PC-9 (cell line): ENCODE measurements at regions not wholly inside any gene's neighbourhood (a gene's known extent, or its start where the extent isn't known, plus 50 kb on each side); places are given as distances from the start of the nearest gene placed in this dataset.

Experiments
- BruUV-seq: library from RNA; stranded (reverse); fragments of 400-500 nt; replicated peaks from 2 replicates; lab custom pipeline; 2021; lab: Mats Ljungman, UMichigan
- CTCF ChIA-PET: fragments of 300-600 bp; sonication (Branson Sonifier 250); formaldehyde crosslinking; loops from one replicate; lab custom pipeline; 2022; ENCODE audit warnings: antibody characterized with exemption; lab: Charles Lee
- POLR2A ChIA-PET: fragments of 300-600 bp; sonication (Branson Sonifier 250); formaldehyde crosslinking; loops from one replicate; lab custom pipeline; 2022; ENCODE audit warnings: antibody characterized with exemption; ENCODE audit not compliant: unreplicated experiment; lab: Charles Lee
- DNase-seq, 2 experiments: peaks; one replicate each; pipeline versions ENCODE4 v3.0.0 to v3.0.0-alpha.2; 2015 to 2022; ENCODE audit warnings: mixed read lengths in 1 of 2
- H2AFZ ChIP-seq: fragments of 200-600 bp; sonication (generic); 2 replicates; pipeline ENCODE4 v1.8.1; 2017; ENCODE audit warnings: antibody characterized with exemption
- H3F3A ChIP-seq: fragments of 200-600 bp; sonication (generic); 2 replicates; pipeline ENCODE4 v1.8.1; 2017; ENCODE audit warnings: antibody characterized with exemption, mild to moderate bottlenecking, low read depth; ENCODE audit not compliant: insufficient read depth
- H3K27ac ChIP-seq: fragments of 200-600 bp; sonication (generic); 2 replicates; pipeline ENCODE4 v1.6.1; 2016; ENCODE audit warnings: mixed run types
- H3K27me3 ChIP-seq: fragments of 200-600 bp; sonication (generic); 2 replicates; pipeline ENCODE4 v1.6.1; 2016; ENCODE audit warnings: low read depth, mixed run types; ENCODE audit not compliant: insufficient read depth
- H3K36me3 ChIP-seq: fragments of 200-600 bp; sonication (generic); 2 replicates; pipeline ENCODE4 v1.6.1; 2016; ENCODE audit warnings: low read depth, mixed run types
- H3K4me1 ChIP-seq: fragments of 200-600 bp; sonication (generic); replicated peaks from 2 replicates; pipeline ENCODE4 v1.6.1; 2016; ENCODE audit warnings: mixed run types; ENCODE audit not compliant: insufficient read depth
- H3K4me2 ChIP-seq: fragments of 200-600 bp; sonication (generic); 2 replicates; pipeline ENCODE4 v1.6.1; 2017; ENCODE audit warnings: mixed run types
- H3K4me3 ChIP-seq: fragments of 200-600 bp; sonication (generic); 2 replicates; pipeline ENCODE4 v1.6.1; 2016; ENCODE audit warnings: mixed run types
- H3K79me2 ChIP-seq: fragments of 200-600 bp; sonication (generic); 2 replicates; pipeline ENCODE4 v1.6.1; 2017; ENCODE audit warnings: low read depth, mixed run types
- H3K9me2 ChIP-seq: fragments of 200-600 bp; sonication (generic); 2 replicates; pipeline ENCODE4 v1.8.1; 2017; ENCODE audit warnings: mild to moderate bottlenecking; ENCODE audit not compliant: insufficient read depth
- H3K9me3 ChIP-seq: fragments of 200-600 bp; sonication (generic); 2 replicates; pipeline ENCODE4 v1.8.1; 2016; ENCODE audit warnings: low read depth; ENCODE audit not compliant: insufficient read depth
- H4K20me1 ChIP-seq: fragments of 200-600 bp; sonication (generic); 2 replicates; pipeline ENCODE4 v1.8.1; 2017; ENCODE audit not compliant: insufficient read depth
- EZH2 ChIP-seq: fragments of 200-600 bp; sonication (generic); IDR thresholded peaks from 2 replicates; pipeline ENCODE4 v1.8.0; 2017; ENCODE audit warnings: antibody characterized with exemption, low read depth
- intact Hi-C: fragments of 100-400 bp; cut with micrococcal nuclease; formaldehyde crosslinking; loops from one replicate; pipeline ENCODE4 v1.10.0; 2022; ENCODE audit not compliant: unreplicated experiment
- TF ChIP-seq, protein P1 (sequence below): fragments of 200-600 bp; sonication (generic); conservative IDR thresholded peaks from 2 replicates; pipeline ENCODE4 v1.6.1; 2017; ENCODE audit warnings: mixed run types, antibody characterized with exemption, mild to moderate bottlenecking, moderate library complexity

DNA sequence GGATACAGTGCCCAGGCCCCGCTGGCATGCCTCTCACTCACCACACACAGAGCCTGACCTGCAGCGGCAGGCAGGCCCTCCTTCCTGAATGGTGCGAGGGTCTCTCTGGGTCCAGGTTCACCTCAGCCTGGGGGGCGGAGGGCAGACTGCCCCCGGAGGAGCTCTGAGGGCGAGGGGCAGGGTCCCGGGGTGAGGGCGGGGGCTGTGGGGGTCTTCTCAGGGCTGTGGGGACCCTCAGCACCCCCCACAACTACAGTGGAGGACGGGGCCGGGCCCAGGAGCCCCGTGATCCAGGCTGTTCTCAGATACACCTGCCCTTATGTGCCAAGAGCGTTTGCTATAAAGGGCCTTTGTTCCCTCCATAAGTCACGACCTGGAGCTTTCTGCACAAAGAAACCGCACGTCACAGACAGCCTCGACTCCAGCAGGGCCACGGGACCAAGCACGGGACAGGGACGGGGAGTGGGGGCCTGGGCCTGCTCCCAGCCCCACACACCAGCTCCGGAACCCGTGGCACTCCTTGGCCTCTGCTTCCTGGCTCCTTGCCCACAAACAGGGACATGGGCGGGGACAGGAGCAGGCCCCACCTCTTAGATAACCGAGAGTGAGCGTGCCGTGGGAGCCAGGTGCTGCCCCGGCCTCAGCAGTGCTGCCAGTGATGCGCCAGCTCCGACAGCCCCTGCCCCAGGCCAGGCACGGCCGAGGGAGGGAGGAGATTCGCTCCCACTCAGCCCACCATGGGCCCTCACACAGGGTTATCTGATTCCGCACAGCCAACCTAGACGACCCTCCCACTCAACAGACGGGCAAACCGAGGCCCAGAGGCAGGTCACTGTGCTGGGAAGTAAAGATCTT, 101.9 kb downstream of the RFLNA start:
- Histone ChIP-seq H3K9me3 (no peaks in the 10 kb centered on the region), H4K20me1 (0 out of 2 replicates have a peak, but pooled peaks cover 16% of the 10 kb centered on the region), H3K4me2 (no peak overlapping the region), H3K4me1 (peaks cover 38% of the 10 kb centered on the region), H3K36me3 (peaks cover 10% of the 10 kb centered on the region; the same call in 1 of the 2 replicates), H3K79me2 (0 out of 2 replicates have a peak, but pooled peaks cover 13% of the 10 kb centered on the region), H3K27ac (no peak overlapping the region), H3K9me2 (no peaks in the 10 kb centered on the region), H3K27me3 (no peaks in the 10 kb centered on the region), H3K4me3 (no peak overlapping the region), H2AFZ (no peak overlapping the region), H3F3A (peaks cover 55% of the 10 kb centered on the region)
- TF ChIP-seq EZH2, result no peak
- TF ChIP-seq, protein P1, sequence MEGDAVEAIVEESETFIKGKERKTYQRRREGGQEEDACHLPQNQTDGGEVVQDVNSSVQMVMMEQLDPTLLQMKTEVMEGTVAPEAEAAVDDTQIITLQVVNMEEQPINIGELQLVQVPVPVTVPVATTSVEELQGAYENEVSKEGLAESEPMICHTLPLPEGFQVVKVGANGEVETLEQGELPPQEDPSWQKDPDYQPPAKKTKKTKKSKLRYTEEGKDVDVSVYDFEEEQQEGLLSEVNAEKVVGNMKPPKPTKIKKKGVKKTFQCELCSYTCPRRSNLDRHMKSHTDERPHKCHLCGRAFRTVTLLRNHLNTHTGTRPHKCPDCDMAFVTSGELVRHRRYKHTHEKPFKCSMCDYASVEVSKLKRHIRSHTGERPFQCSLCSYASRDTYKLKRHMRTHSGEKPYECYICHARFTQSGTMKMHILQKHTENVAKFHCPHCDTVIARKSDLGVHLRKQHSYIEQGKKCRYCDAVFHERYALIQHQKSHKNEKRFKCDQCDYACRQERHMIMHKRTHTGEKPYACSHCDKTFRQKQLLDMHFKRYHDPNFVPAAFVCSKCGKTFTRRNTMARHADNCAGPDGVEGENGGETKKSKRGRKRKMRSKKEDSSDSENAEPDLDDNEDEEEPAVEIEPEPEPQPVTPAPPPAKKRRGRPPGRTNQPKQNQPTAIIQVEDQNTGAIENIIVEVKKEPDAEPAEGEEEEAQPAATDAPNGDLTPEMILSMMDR, result no peak
- POLR2A ChIA-PET, result interaction anchor here (0.7 kb wide), 1 partner anchor 44 kb away, joined by 3 read pairs; no protein-coding TSS in a partner anchor
- CTCF ChIA-PET, result no interaction called here
- no peak for DNase-seq
- BruUV-seq, result no TSS peak
- intact Hi-C loops, result no loop called here

DNA sequence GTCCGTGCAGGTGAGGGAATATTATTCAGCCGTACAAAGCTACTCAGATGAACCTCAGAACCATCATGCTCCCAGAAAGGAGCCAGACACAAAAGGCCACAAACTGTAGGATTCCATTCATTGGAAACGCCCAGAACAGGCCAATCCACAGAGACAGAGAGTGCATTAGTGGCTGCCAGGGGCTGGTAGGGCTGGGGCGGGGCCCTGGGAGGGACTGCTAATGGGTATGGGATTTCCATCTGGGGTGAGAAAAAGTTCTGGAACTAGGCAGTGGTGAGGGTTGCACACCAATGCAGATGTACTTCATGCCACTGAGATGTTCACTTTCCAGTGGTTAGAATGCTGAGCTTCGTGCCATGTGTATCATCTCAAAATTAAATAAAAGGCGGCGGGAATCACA, 101.1 kb downstream of the RFLNA start:
- Histone ChIP-seq H3K79me2 (0 out of 2 replicates have a peak, but pooled peaks cover 16% of the 10 kb centered on the region), H3K4me3 (no peak overlapping the region), H3K4me1 (peaks cover 46% of the 10 kb centered on the region), H4K20me1 (0 out of 2 replicates have a peak, but pooled peaks cover 11% of the 10 kb centered on the region), H3K9me2 (no peaks in the 10 kb centered on the region), H3K36me3 (peaks cover 10% of the 10 kb centered on the region; the same call in 1 of the 2 replicates), H3K4me2 (no peak overlapping the region), H3F3A (peaks cover 63% of the 10 kb centered on the region), H3K27me3 (no peaks in the 10 kb centered on the region), H3K27ac (no peak overlapping the region), H2AFZ (no peak overlapping the region), H3K9me3 (no peaks in the 10 kb centered on the region)
- ChIA-PET POLR2A (interaction anchor here (0.7 kb wide), 1 partner anchor 45 kb away, joined by 3 read pairs; no protein-coding TSS in a partner anchor), CTCF (no interaction called here)
- TF ChIP-seq EZH2, result no peak
- TF ChIP-seq, protein P1, result no peak
- DNase-seq, result no peak
- intact Hi-C loops, result no loop called here
- no TSS peak for BruUV-seq

DNA sequence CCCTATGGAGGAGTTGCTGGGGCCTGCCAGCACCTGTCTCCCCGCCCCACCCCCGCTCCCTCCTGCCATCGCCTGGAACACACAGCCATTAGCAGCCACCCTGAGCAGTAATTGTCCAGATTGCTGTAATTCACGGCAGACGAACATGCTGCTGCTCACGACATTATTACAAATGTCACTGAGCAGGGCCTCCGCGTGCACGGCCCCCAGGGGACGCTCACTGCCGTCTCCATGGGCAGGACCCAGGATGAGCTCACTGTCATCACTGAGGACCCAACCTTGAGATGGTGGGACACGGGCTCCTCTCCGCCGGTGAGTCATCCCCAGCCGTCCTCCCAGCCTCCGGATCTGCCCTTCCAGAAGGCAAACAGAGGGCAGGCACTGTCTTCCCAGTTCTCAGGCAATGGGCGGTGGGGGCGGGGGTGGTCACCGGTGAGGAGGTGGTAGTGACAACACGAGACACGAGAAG, 100.4 kb downstream of the RFLNA start:
- Histone ChIP-seq H2AFZ (no peak overlapping the region), H3K27ac (no peak overlapping the region), H3F3A (peaks cover 63% of the 10 kb centered on the region), H3K36me3 (peaks cover 10% of the 10 kb centered on the region; the same call in 1 of the 2 replicates), H3K79me2 (0 out of 2 replicates have a peak, but pooled peaks cover 16% of the 10 kb centered on the region), H3K9me2 (no peaks in the 10 kb centered on the region), H4K20me1 (0 out of 2 replicates have a peak, but pooled peaks cover 11% of the 10 kb centered on the region), H3K9me3 (no peaks in the 10 kb centered on the region), H3K4me1 (peaks cover 53% of the 10 kb centered on the region), H3K27me3 (no peaks in the 10 kb centered on the region), H3K4me2 (no peak overlapping the region), H3K4me3 (no peak overlapping the region)
- TF ChIP-seq EZH2, result no peak
- TF ChIP-seq, protein P1, result no peak
- no peak for DNase-seq
- intact Hi-C loops, result no loop called here
- no TSS peak for BruUV-seq
- ChIA-PET POLR2A (no interaction called here), CTCF (no interaction called here)
